ENCODE measurements at regions not wholly inside any gene's neighbourhood (a gene's known extent, or its start where the extent isn't known, plus 50 kb on each side); places are given as distances from the start of the nearest gene placed in this dataset.

DNA sequence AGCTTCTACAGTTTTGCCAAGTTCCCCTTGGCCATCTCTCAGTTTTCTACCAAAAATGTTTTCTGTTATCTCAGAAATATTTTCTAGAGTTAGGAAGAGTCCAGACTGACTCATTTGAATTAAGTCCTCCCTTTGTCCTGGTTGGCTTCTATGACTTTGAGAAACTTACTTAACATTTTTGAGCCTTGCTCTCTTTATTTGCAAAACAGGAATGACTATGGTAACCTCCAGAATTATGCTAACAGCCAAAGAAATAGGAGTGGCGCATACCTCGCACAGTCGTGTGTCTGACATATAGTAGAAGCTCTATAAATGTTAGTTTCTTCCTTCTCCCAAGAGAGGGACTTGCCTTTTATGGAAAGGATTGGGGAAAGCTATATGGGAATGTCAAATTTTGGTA is 841.1 kb downstream of the TSN start:
- WGBS (ENCODE audit: insufficient coverage) = 76% methylated on average over 3 of the region's 3 CpGs

DNA sequence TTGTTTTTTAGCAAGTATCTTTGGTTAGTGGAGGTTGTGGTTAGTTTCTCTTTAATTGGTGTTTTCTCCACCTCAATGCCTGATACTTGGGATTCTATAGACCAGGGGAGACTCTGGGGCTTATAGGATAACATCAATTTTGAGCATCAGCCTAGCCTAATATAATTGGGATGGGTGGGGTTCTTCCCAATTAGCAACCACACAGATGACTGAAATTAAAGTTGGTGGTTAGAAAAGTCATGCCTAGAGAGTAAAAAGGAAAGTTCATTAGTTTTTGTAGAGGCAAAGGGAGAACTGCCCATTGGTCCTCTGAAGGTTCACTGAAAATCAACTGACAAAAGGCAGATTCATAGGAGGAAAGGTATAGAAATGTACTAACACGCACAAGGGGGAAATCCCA is 843.3 kb downstream of the TSN start:
- no peaks in the 10 kb centered on the region for H3K4me1 Mint-ChIP-seq
- H3K4me1 ChIP-seq (ENCODE audit: control insufficient read depth, insufficient read depth, low read length) = no peaks in the 10 kb centered on the region
- TF ChIP-seq, protein P1, sequence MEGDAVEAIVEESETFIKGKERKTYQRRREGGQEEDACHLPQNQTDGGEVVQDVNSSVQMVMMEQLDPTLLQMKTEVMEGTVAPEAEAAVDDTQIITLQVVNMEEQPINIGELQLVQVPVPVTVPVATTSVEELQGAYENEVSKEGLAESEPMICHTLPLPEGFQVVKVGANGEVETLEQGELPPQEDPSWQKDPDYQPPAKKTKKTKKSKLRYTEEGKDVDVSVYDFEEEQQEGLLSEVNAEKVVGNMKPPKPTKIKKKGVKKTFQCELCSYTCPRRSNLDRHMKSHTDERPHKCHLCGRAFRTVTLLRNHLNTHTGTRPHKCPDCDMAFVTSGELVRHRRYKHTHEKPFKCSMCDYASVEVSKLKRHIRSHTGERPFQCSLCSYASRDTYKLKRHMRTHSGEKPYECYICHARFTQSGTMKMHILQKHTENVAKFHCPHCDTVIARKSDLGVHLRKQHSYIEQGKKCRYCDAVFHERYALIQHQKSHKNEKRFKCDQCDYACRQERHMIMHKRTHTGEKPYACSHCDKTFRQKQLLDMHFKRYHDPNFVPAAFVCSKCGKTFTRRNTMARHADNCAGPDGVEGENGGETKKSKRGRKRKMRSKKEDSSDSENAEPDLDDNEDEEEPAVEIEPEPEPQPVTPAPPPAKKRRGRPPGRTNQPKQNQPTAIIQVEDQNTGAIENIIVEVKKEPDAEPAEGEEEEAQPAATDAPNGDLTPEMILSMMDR (IDR thresholded peaks at IDR 0.05) = no peak
- intact Hi-C loops (cut with micrococcal nuclease) = no loop called here
- no peak overlapping the region for H3K27ac ChIP-seq (ENCODE audit: low read length)
- H3K27me3 ChIP-seq (ENCODE audit: control insufficient read depth, insufficient read depth, low read length) = no peaks in the 10 kb centered on the region
- no peak overlapping the region for H3K4me3 ChIP-seq (ENCODE audit: low read length)
- peaks cover 0 to 11% of the 10 kb centered on the region in 2 donors for H3K9me3 Mint-ChIP-seq
- H3K9me3 ChIP-seq (ENCODE audit: control insufficient read depth, insufficient read depth, low read length) = no peaks in the 10 kb centered on the region
- no peak overlapping the region for H3K4me3 Mint-ChIP-seq
- no peaks in the 10 kb centered on the region for H3K36me3 ChIP-seq (ENCODE audit: control insufficient read depth, insufficient read depth, low read length)
- no peak overlapping the region for H3K27ac Mint-ChIP-seq
- WGBS (ENCODE audit: insufficient coverage) = no CpG with 5 or more reads among the region's 1 CpG
- no peak for DNase-seq
- no peak for ATAC-seq
- H3K27me3 Mint-ChIP-seq (ENCODE audit: low read depth in 2 of 2) = no peaks in the 10 kb centered on the region
- no peaks in the 10 kb centered on the region for H3K36me3 Mint-ChIP-seq

More for the DNA sequence above, 841.1 kb downstream of the TSN start:
- intact Hi-C loops (cut with micrococcal nuclease) = no loop called here
- Histone ChIP-seq H3K27ac (ENCODE audit: low read length) (no peak overlapping the region), H3K9me3 (ENCODE audit: control insufficient read depth, insufficient read depth, low read length) (no peaks in the 10 kb centered on the region), H3K36me3 (ENCODE audit: control insufficient read depth, insufficient read depth, low read length) (no peaks in the 10 kb centered on the region), H3K4me1 (ENCODE audit: control insufficient read depth, insufficient read depth, low read length) (no peaks in the 10 kb centered on the region), H3K4me3 (ENCODE audit: low read length) (no peak overlapping the region), H3K27me3 (ENCODE audit: control insufficient read depth, insufficient read depth, low read length) (no peaks in the 10 kb centered on the region)
- ATAC-seq = no peak
- no peaks in the 10 kb centered on the region for H3K4me1 Mint-ChIP-seq
- TF ChIP-seq, protein P1 (IDR thresholded peaks at IDR 0.05) = no peak
- H3K36me3 Mint-ChIP-seq = no peaks in the 10 kb centered on the region
- no peak overlapping the region for H3K27ac Mint-ChIP-seq
- DNase-seq = no peak
- H3K27me3 Mint-ChIP-seq (ENCODE audit: low read depth in 2 of 2) = no peaks in the 10 kb centered on the region
- H3K4me3 Mint-ChIP-seq = no peak overlapping the region
- H3K9me3 Mint-ChIP-seq = peaks cover 7 to 10% of the 10 kb centered on the region in 2 donors

DNA sequence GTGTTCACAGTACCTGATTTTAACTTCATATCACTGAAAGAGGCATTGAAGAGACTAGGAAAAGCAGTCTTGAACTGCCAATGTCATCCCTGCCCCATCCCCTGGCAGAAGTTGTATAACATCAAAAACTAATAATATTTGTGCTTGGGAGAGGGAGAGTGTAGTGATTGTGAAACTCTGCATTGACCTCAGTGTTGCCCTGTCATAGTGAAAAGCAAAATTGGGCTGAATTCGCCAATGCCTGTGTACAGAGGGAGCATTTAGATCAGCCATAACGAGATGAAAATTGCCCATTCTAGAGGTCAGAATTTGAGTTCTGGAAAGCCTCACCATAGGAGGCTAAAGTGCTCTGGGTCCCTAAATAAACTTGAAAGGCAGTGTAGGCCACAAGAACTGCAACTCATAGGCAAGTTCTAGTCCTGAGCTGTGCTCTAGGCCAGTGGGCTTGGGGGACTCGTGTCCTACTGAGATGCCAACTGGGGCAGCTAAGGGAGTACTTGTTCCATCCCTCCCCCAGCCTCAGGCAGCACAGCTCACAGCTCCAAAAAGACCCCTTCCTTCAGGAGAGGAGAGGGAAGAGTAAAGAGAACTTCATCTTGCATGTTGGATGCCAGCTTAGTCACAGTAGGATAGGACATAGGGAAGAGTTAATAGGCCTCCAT is 855.6 kb downstream of the TSN start:
- H3K4me1 ChIP-seq (ENCODE audit: control insufficient read depth, insufficient read depth, low read length) = no peaks in the 10 kb centered on the region
- intact Hi-C loops (cut with micrococcal nuclease) = no loop called here
- 80% methylated on average over 3 of the region's 3 CpGs for WGBS (ENCODE audit: insufficient coverage)
- H3K27ac Mint-ChIP-seq = no peak overlapping the region
- H3K4me3 Mint-ChIP-seq = no peak overlapping the region
- H3K4me1 Mint-ChIP-seq = no peaks in the 10 kb centered on the region
- H3K27me3 ChIP-seq (ENCODE audit: control insufficient read depth, insufficient read depth, low read length) = no peaks in the 10 kb centered on the region
- DNase-seq = no peak
- TF ChIP-seq, protein P1 (IDR thresholded peaks at IDR 0.05) = no peak
- H3K27me3 Mint-ChIP-seq (ENCODE audit: low read depth in 2 of 2) = no peaks in the 10 kb centered on the region
- peaks cover 9 to 17% of the 10 kb centered on the region in 2 donors for H3K9me3 Mint-ChIP-seq
- no peak overlapping the region for H3K27ac ChIP-seq (ENCODE audit: low read length)
- H3K4me3 ChIP-seq (ENCODE audit: low read length) = no peak overlapping the region
- H3K36me3 ChIP-seq (ENCODE audit: control insufficient read depth, insufficient read depth, low read length) = no peaks in the 10 kb centered on the region
- no peak for ATAC-seq
- H3K9me3 ChIP-seq (ENCODE audit: control insufficient read depth, insufficient read depth, low read length) = no peaks in the 10 kb centered on the region
- no peaks in the 10 kb centered on the region for H3K36me3 Mint-ChIP-seq

DNA sequence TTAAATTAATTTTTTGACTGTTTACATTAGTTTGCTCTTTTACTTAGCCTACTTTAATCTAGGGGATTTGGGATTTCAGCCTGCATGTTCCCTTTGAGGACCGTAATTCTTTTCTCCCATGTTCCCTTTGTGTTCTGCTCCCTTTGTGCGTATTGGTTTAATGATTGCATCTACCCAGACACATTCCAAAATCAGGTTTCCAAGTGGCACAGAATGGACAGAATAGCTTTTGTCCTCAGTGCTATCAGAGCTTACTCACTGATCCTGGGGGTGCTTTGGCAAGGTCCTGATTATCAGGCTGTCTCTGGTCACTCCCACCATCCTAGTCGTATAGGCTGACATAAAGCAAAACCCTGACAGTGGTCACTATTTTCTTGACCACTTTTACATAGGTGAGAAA is 867.5 kb downstream of the TSN start:
- no peak overlapping the region for H3K4me3 Mint-ChIP-seq
- DNase-seq (no peak), ATAC-seq (no peak)
- Histone ChIP-seq H3K4me3 (ENCODE audit: low read length) (no peak overlapping the region), H3K9me3 (ENCODE audit: control insufficient read depth, insufficient read depth, low read length) (peaks cover 3% of the 10 kb centered on the region), H3K4me1 (ENCODE audit: control insufficient read depth, insufficient read depth, low read length) (no peaks in the 10 kb centered on the region), H3K36me3 (ENCODE audit: control insufficient read depth, insufficient read depth, low read length) (no peaks in the 10 kb centered on the region), H3K27me3 (ENCODE audit: control insufficient read depth, insufficient read depth, low read length) (no peaks in the 10 kb centered on the region), H3K27ac (ENCODE audit: low read length) (no peak overlapping the region)
- peaks cover 10 to 23% of the 10 kb centered on the region in 2 donors for H3K9me3 Mint-ChIP-seq
- H3K4me1 Mint-ChIP-seq = no peaks in the 10 kb centered on the region
- peaks cover 6% of the 10 kb centered on the region for H3K36me3 Mint-ChIP-seq
- H3K27ac Mint-ChIP-seq = no peak overlapping the region
- H3K27me3 Mint-ChIP-seq (ENCODE audit: low read depth in 2 of 2) = no peaks in the 10 kb centered on the region
- 50% methylated on average over 3 of the region's 3 CpGs for WGBS (ENCODE audit: insufficient coverage)
- intact Hi-C loops (cut with micrococcal nuclease) = no loop called here
- TF ChIP-seq, protein P1 (IDR thresholded peaks at IDR 0.05) = no peak

Measured in natural killer cell (primary cell).